Ovary (tissue), 3 donors: ENCODE measurements at regions not wholly inside any gene's neighbourhood (a gene's known extent, or its start where the extent isn't known, plus 50 kb on each side); places are given as distances from the start of the nearest gene placed in this dataset.

ENCODE experiments used
- EP300 ChIP-seq: sonication (generic); formaldehyde crosslinking; IDR thresholded peaks from one replicate; pipeline ENCODE4 v1.6.1; 2017; ENCODE audit warnings: antibody characterized with exemption
- TF ChIP-seq, protein P1 (sequence below), 3 donors: fragments of 450-650 bp in 2 of 3; fragments of 200-600 bp in 1 of 3; IDR thresholded peaks; one replicate each; pipeline versions ENCODE4 v1.5.1 to v1.8.0; 2016 to 2022; ENCODE audit warnings: antibody characterized with exemption in 3 of 3, mild to moderate bottlenecking in 1 of 3
- donor health status: DM: no; HTN: no; CAD: no.

DNA sequence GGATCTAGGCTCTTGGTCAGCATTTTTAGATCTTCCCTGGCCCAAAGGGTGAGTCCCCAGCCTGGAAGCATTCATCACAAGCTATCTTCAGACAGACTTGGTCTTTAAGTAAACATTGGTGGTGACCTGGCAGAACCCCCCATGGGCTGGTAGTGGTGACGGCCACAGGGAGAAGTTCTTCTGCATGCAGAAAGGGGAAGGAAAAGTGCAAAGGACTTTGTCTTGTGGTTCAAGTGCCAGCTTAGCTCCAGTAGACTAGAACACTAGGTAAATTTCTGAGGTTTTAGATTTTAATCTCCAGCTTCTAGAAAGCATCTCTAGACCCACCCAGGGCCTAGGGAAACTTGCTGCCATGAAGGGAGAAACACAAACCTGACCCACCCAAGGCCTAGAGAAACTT, 584.0 kb downstream of the CHSY3 start:
- TF ChIP-seq, protein P1, sequence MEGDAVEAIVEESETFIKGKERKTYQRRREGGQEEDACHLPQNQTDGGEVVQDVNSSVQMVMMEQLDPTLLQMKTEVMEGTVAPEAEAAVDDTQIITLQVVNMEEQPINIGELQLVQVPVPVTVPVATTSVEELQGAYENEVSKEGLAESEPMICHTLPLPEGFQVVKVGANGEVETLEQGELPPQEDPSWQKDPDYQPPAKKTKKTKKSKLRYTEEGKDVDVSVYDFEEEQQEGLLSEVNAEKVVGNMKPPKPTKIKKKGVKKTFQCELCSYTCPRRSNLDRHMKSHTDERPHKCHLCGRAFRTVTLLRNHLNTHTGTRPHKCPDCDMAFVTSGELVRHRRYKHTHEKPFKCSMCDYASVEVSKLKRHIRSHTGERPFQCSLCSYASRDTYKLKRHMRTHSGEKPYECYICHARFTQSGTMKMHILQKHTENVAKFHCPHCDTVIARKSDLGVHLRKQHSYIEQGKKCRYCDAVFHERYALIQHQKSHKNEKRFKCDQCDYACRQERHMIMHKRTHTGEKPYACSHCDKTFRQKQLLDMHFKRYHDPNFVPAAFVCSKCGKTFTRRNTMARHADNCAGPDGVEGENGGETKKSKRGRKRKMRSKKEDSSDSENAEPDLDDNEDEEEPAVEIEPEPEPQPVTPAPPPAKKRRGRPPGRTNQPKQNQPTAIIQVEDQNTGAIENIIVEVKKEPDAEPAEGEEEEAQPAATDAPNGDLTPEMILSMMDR (IDR thresholded peaks at IDR 0.05), result no peak
- no peak for TF ChIP-seq EP300
